GM18909 (cell line): ENCODE measurements at regions not wholly inside any gene's neighbourhood (a gene's known extent, or its start where the extent isn't known, plus 50 kb on each side); places are given as distances from the start of the nearest gene placed in this dataset.
"Not testable (repeated sequence)": the region's sequence is repeated elsewhere in the genome, so short reads cannot be mapped to it uniquely, and the experiment has no call there.

Source experiments
- ATAC-seq: cut with Tn5 transposase; IDR thresholded peaks from one replicate; pipeline ENCODE4 v1.9.1; 2021; ENCODE audit warnings: mild to moderate bottlenecking; ENCODE audit not compliant: unreplicated experiment, poor library complexity

DNA sequence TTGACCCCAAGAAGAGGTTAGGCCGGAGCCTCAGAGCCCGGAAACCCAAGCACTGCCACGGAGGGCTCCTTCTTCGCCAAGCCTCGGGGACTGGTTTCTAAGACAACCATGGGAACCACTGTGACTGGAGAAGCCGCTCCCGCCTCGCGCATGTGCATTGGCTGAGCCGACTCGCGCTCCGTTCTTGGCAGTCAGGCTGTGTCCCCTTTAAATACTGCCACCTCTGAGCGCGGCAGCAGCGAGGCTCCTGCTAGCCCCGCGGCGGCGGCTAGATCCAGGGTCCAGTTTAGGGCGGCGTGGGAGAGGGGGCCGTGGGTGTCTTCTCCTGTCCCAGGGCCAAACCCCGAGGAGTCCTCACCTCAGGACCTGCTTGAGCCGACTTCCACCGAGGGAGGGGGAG, 457.1 kb upstream of the ZNG1F start:
- ATAC-seq: not testable (repeated sequence)

- ATAC-seq: peak; percentile 100
Measured at GRCh38 chr9:41643571-41644279, 454.6 kb upstream of the ZNG1F start.

- not testable (repeated sequence) for ATAC-seq
Measured at GRCh38 chr9:41633726-41634125, 444.6 kb upstream of the ZNG1F start.

GRCh38 chr9:41623666-41624065, 434.5 kb upstream of the ZNG1F start:
- not testable (repeated sequence) for ATAC-seq

GRCh38 chr9:41619254-41619653, 430.1 kb upstream of the ZNG1F start:
- ATAC-seq: not testable (repeated sequence)

DNA sequence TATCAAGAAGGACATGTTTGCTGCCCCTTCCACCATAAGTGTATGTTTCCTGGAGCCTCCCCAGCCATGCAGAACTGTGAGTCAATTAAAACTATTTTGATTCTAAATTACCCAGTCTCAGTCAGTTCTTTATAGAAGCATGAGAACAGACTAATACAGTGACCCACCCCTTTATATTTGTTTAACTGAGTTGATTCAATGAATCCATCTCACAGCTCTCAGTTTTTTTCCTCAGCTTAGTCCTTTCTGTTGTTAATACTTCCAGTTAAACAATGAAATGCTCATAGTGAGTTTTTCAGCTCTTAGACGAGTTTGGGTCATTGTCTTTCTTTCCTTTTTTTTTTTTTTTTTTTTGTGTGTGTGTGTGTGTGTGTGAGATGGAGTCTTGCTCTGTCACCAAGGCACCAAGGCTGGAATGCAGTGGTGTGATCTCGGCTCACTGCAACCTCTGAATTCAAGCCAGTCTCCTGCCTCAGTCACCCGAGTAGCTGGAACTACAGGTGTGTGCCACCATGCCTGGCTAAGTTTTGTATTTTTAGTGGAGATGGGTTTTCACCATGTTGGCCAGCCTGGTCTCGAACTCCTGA, 417.9 kb upstream of the ZNG1F start:
- ATAC-seq: not testable (repeated sequence)

GRCh38 chr9:41565572-41565971, 376.5 kb upstream of the ZNG1F start:
- ATAC-seq: not testable (repeated sequence)
